ENCODE measurements at regions not wholly inside any gene's neighbourhood (a gene's known extent, or its start where the extent isn't known, plus 50 kb on each side); places are given as distances from the start of the nearest gene placed in this dataset.

DNA sequence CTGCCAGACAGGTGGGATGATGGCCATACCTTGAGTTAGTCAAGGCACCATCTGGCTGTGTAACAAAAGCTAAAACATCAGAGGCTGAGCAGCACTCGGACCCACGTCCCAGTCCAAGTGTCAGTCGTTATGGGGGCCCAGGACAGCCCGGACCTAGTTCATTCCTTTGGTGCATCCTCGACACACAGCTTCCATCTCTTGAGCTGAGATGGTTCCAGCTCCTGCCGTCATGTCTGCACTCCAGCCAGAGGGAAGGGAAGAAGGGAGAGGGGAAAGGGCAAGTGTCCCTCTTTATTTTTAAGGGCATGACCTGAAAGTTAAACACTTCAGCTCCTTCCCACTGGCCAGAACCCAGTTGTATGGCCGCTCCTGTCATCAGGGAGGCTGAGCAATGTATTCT lies 218.0 kb downstream of the SEC14L1 start:
- no peaks in the 10 kb centered on the region for H3K36me3 Mint-ChIP-seq (ENCODE audit: unreplicated experiment)
- no peaks in the 10 kb centered on the region for H3K27me3 Mint-ChIP-seq (ENCODE audit: unreplicated experiment)
- peaks cover 17% of the 10 kb centered on the region for H3K4me1 Mint-ChIP-seq (ENCODE audit: unreplicated experiment)
- no peaks in the 10 kb centered on the region for H3K9me3 Mint-ChIP-seq (ENCODE audit: unreplicated experiment)
- TF ChIP-seq, protein P1, sequence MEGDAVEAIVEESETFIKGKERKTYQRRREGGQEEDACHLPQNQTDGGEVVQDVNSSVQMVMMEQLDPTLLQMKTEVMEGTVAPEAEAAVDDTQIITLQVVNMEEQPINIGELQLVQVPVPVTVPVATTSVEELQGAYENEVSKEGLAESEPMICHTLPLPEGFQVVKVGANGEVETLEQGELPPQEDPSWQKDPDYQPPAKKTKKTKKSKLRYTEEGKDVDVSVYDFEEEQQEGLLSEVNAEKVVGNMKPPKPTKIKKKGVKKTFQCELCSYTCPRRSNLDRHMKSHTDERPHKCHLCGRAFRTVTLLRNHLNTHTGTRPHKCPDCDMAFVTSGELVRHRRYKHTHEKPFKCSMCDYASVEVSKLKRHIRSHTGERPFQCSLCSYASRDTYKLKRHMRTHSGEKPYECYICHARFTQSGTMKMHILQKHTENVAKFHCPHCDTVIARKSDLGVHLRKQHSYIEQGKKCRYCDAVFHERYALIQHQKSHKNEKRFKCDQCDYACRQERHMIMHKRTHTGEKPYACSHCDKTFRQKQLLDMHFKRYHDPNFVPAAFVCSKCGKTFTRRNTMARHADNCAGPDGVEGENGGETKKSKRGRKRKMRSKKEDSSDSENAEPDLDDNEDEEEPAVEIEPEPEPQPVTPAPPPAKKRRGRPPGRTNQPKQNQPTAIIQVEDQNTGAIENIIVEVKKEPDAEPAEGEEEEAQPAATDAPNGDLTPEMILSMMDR (IDR thresholded peaks at IDR 0.05), result no peak
- no peak overlapping the region for H3K27ac Mint-ChIP-seq (ENCODE audit: unreplicated experiment)
- H3K4me3 Mint-ChIP-seq (ENCODE audit: unreplicated experiment), result no peak overlapping the region
- peak; percentile 36 for DNase-seq (ENCODE audit: extremely low spot score, unreplicated experiment)

DNA sequence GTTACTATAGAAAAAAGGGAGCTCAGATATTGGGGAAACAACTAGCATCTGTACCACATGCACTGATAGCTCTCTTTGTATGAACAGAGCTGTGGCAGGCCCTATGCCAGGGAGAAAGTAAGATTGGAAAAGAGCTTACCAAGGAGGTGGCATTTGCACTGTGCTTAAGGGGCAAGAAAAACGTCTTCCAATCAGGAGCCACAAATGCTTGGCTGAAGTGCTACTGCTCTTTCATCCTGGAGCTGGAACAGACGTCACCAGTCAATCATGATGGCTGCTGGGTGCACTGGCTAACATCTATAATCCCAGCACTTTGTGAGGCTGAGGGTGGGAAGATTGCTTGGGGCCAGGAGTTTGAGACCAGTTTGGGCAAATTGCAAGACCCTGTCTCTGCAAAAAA lies 218.5 kb downstream of the SEC14L1 start:
- TF ChIP-seq, protein P1 (IDR thresholded peaks at IDR 0.05), result no peak
- Mint-ChIP-seq H3K27me3 (ENCODE audit: unreplicated experiment) (no peaks in the 10 kb centered on the region), H3K27ac (ENCODE audit: unreplicated experiment) (no peak overlapping the region), H3K4me3 (ENCODE audit: unreplicated experiment) (no peak overlapping the region), H3K4me1 (ENCODE audit: unreplicated experiment) (peaks cover 19% of the 10 kb centered on the region), H3K36me3 (ENCODE audit: unreplicated experiment) (no peaks in the 10 kb centered on the region), H3K9me3 (ENCODE audit: unreplicated experiment) (no peaks in the 10 kb centered on the region)
- DNase-seq (ENCODE audit: extremely low spot score, unreplicated experiment), result no peak

DNA sequence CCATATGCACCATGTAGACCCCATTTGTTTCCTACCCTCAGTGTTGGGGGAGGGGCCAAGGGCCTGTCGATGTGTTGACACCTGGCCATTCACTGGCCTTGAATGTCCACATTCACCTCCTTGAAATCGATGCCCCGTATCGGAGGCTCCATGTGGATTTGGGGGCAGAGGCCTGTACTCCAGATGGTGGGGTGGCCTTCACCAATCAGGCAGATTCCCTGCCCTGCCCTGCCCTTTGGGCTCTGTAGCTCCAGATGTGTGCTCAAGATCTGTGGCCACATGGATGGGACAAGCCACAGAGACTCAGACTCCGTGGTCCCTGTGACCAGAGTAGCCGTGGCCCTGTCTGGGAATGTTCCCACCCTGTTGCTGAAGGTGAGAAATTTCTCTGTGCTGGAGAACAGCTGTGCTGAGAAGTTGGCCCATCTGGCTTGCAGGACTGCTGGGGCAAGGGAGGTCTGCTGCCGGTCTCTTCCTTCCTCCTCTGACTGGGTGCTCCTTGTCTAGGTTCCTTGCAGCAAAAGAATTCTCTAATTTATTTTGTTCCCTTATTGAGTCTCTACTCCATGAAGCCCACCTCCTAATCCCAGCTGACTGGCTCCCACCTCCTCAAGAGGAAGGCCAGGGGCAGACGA lies 221.3 kb downstream of the SEC14L1 start:
- Mint-ChIP-seq H3K36me3 (ENCODE audit: unreplicated experiment) (no peaks in the 10 kb centered on the region), H3K27ac (ENCODE audit: unreplicated experiment) (peak overlapping the region; percentile 69), H3K4me3 (ENCODE audit: unreplicated experiment) (no peak overlapping the region), H3K4me1 (ENCODE audit: unreplicated experiment) (peaks cover 48% of the 10 kb centered on the region), H3K9me3 (ENCODE audit: unreplicated experiment) (no peaks in the 10 kb centered on the region), H3K27me3 (ENCODE audit: unreplicated experiment) (no peaks in the 10 kb centered on the region)
- DNase-seq (ENCODE audit: extremely low spot score, unreplicated experiment), result no peak
- TF ChIP-seq, protein P1 (IDR thresholded peaks at IDR 0.05), result no peak

DNA sequence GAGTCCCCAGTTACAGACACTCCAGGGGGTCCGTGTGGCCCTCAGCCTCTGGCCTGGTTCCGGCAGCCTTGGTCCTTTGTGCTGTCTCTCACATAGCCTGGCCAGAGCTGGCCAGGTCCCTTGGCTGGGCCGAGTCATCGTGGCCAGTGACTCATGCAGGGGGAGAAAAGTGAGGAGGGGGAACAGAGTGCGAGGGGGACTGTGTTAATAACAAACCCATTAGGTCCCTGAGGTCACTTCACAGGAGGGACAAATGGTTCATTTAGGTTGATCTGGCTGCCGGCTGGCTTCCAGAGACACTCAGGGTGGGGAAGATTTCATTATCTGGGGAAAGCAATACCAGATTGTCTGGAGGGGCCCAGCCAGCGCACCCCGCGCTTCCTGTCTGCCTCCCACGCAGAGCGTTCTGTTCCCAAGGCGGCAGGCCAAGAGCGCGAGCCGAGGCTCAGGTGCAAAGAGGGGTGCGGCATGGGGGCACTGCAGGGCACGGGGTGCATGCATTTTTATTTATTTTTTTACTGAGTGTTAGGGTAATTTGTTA lies 223.1 kb downstream of the SEC14L1 start:
- no peak for DNase-seq (ENCODE audit: extremely low spot score, unreplicated experiment)
- Mint-ChIP-seq H3K4me1 (ENCODE audit: unreplicated experiment) (peaks cover 49% of the 10 kb centered on the region), H3K36me3 (ENCODE audit: unreplicated experiment) (no peaks in the 10 kb centered on the region), H3K27ac (ENCODE audit: unreplicated experiment) (peak overlapping the region; percentile 96), H3K27me3 (ENCODE audit: unreplicated experiment) (no peaks in the 10 kb centered on the region), H3K9me3 (ENCODE audit: unreplicated experiment) (no peaks in the 10 kb centered on the region), H3K4me3 (ENCODE audit: unreplicated experiment) (no peak overlapping the region)
- TF ChIP-seq, protein P1 (IDR thresholded peaks at IDR 0.05), result no peak

DNA sequence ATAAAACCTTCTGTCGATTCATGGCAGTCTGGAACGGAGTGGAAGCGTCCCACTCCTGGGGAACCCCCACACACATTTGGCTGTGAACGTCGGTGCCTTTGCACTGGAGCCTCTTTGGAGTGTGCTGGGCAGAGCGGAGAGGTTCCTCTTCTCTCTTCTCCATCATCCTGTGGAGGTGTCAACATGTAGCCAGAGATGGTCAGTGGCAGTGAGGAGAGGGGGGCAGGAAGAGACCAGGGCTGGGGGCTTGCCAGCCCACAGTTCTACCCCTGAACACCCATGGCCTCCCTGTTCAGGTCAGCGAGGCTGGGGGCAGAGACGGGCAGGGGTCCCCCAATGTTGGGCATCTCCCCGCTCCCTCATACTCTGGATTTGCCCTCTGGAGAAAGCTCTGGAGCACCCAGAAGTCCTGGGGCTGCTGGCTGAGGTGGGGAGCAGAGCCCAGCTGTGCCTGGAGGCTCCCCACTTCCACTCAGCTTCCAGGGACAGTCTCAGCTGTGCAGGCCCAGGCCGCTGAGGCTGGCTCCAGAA lies 223.7 kb downstream of the SEC14L1 start:
- TF ChIP-seq, protein P1 (IDR thresholded peaks at IDR 0.05), result no peak
- no peaks in the 10 kb centered on the region for H3K9me3 Mint-ChIP-seq (ENCODE audit: unreplicated experiment)
- no peaks in the 10 kb centered on the region for H3K36me3 Mint-ChIP-seq (ENCODE audit: unreplicated experiment)
- peaks cover 54% of the 10 kb centered on the region for H3K4me1 Mint-ChIP-seq (ENCODE audit: unreplicated experiment)
- no peaks in the 10 kb centered on the region for H3K27me3 Mint-ChIP-seq (ENCODE audit: unreplicated experiment)
- peak overlapping the region; percentile 96 for H3K27ac Mint-ChIP-seq (ENCODE audit: unreplicated experiment)
- no peak overlapping the region for H3K4me3 Mint-ChIP-seq (ENCODE audit: unreplicated experiment)
- no peak for DNase-seq (ENCODE audit: extremely low spot score, unreplicated experiment)

All from osteocyte (in vitro differentiated cells).